ENCODE measurements at regions not wholly inside any gene's neighbourhood (a gene's known extent, or its start where the extent isn't known, plus 50 kb on each side); places are given as distances from the start of the nearest gene placed in this dataset.
"Not testable (repeated sequence)": the region's sequence is repeated elsewhere in the genome, so short reads cannot be mapped to it uniquely, and the experiment has no call there.

DNA sequence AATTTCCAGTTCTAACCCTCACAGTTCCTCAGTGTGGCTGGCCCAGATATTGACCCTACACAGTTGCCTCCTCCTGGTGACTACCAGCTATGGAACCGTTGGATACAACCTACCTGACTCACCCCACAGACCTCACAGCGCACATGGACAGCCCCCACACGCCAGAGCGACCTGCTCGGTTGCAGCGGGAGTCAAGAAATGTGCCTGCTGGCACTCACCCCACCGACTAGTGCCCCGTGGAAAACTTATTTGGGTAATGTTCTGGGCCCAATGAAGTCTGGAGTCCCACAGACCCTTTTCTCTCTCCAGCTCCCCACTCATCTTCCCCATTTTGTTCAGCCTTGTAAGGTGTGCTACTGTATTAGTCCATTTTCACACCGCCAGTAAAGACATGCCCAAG is 2770.8 kb downstream of the RPIA start:
- TF ChIP-seq, protein P1, sequence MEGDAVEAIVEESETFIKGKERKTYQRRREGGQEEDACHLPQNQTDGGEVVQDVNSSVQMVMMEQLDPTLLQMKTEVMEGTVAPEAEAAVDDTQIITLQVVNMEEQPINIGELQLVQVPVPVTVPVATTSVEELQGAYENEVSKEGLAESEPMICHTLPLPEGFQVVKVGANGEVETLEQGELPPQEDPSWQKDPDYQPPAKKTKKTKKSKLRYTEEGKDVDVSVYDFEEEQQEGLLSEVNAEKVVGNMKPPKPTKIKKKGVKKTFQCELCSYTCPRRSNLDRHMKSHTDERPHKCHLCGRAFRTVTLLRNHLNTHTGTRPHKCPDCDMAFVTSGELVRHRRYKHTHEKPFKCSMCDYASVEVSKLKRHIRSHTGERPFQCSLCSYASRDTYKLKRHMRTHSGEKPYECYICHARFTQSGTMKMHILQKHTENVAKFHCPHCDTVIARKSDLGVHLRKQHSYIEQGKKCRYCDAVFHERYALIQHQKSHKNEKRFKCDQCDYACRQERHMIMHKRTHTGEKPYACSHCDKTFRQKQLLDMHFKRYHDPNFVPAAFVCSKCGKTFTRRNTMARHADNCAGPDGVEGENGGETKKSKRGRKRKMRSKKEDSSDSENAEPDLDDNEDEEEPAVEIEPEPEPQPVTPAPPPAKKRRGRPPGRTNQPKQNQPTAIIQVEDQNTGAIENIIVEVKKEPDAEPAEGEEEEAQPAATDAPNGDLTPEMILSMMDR (conservative IDR thresholded peaks at IDR 0.05; ENCODE audit: low read depth, low read length) = not testable (repeated sequence)
- not testable (repeated sequence) for TF ChIP-seq EZH2 (IDR thresholded peaks at IDR 0.05; ENCODE audit: borderline replicate concordance, low read depth, low read length, poor library complexity, severe bottlenecking)
